ENCODE measurements at regions not wholly inside any gene's neighbourhood (a gene's known extent, or its start where the extent isn't known, plus 50 kb on each side); places are given as distances from the start of the nearest gene placed in this dataset.

- Histone ChIP-seq H3K9me3 (replicated peaks; ENCODE audit: control insufficient read depth, insufficient read depth, low read depth, low read length) (no peaks in the 10 kb centered on the region), H3K4me3 (no peak overlapping the region), H3K36me3 (ENCODE audit: control insufficient read depth, insufficient read depth, low read length) (no peaks in the 10 kb centered on the region), H3K9me1 (ENCODE audit: control insufficient read depth, insufficient read depth, low read length) (no peaks in the 10 kb centered on the region), H2AFZ (ENCODE audit: low read depth, low read length) (no peak overlapping the region), H3K79me2 (ENCODE audit: control insufficient read depth, insufficient read depth, low read length) (no peaks in the 10 kb centered on the region), H3K27me3 (ENCODE audit: control insufficient read depth in 2 of 2, insufficient read depth in 2 of 2, low read length in 2 of 2) (peaks cover 0 to 6% of the 10 kb centered on the region in 2 experiments; a peak in 1 of 5 replicates), H4K20me1 (replicated peaks; ENCODE audit: control insufficient read depth, insufficient read depth, low read length) (no peaks in the 10 kb centered on the region), H3K27ac (ENCODE audit: extremely low read depth, low read depth, low read length) (no peak overlapping the region), H3K4me1 (replicated peaks in 1 of 2; ENCODE audit: control insufficient read depth in 2 of 2, insufficient read depth in 2 of 2, low read length in 2 of 2) (no peaks in the 10 kb centered on the region), H3K9ac (ENCODE audit: insufficient read depth in 1 of 2, low read depth in 2 of 2, low read length in 2 of 2) (no peak overlapping the region), H3K4me2 (ENCODE audit: insufficient read depth, low read length) (no peak overlapping the region)
- intact Hi-C loops (cut with micrococcal nuclease), result no loop called here
- FAIRE-seq, result no peak
- ChIA-PET CTCF (ENCODE audit: low intra/inter-chr PET ratio) (no interaction called here), POLR2A (no interaction called here)
- 0% methylated on average over 7 of the region's 8 CpGs for WGBS (ENCODE audit: insufficient coverage, low coverage, missing lambda C conversion rate)
- no peak for DNase-seq (ENCODE audit: extremely low read depth in 1 of 4, low spot score in 3 of 4)
- no peak for TF ChIP-seq KHSRP (IDR thresholded peaks at IDR 0.05)
- no peak for TF ChIP-seq RAD21 (CRISPR knock-in tag; conservative IDR thresholded peaks at IDR 0.05 in 1 of 2, IDR thresholded peaks at IDR 0.05 in 1 of 2)
- no peak for TF ChIP-seq BRD9 (IDR thresholded peaks at IDR 0.05; ENCODE audit: low read depth, partially characterized antibody)
- no peak for TF ChIP-seq ZEB2 (IDR thresholded peaks at IDR 0.05)
- no peak for TF ChIP-seq MAZ (CRISPR knock-in tag; conservative IDR thresholded peaks at IDR 0.05 in 1 of 2, IDR thresholded peaks at IDR 0.05 in 1 of 2)
- no peak for TF ChIP-seq BRCA1 (IDR thresholded peaks at IDR 0.05)
- no peak for TF ChIP-seq BRCA1 (CRISPR knock-in tag; IDR thresholded peaks at IDR 0.05)
- TF ChIP-seq GTF3C2 (IDR thresholded peaks at IDR 0.05; ENCODE audit: borderline replicate concordance, extremely low read depth, insufficient read length), result no peak
- no peak for TF ChIP-seq POLR2A (conservative IDR thresholded peaks at IDR 0.05)
- TF ChIP-seq HNRNPLL (IDR thresholded peaks at IDR 0.05; ENCODE audit: low read depth, low read length, poor library complexity, severe bottlenecking), result no peak
- no peak for TF ChIP-seq PREB (CRISPR knock-in tag; IDR thresholded peaks at IDR 0.05)
- no peak for TF ChIP-seq UBTF (IDR thresholded peaks at IDR 0.05; ENCODE audit: borderline replicate concordance in 1 of 2, low read depth in 2 of 2, low read length in 2 of 2)
- no peak for TF ChIP-seq PTBP1 (IDR thresholded peaks at IDR 0.05; ENCODE audit: low read depth, low read length)
- BruUV-seq (replicated peaks), result no TSS peak
- in situ Hi-C loops (cut with MboI), result no loop called here
- no peak for ATAC-seq
Observed at GRCh38 chr2:237022533-237022932, 63.2 kb upstream of the COPS8 start.

All from K562 (cell line).